H1 (cell line): ENCODE measurements at regions not wholly inside any gene's neighbourhood (a gene's known extent, or its start where the extent isn't known, plus 50 kb on each side); places are given as distances from the start of the nearest gene placed in this dataset.

Experiments
- CTCF ChIA-PET: fragments of 300-600 bp; sonication (Branson Sonifier 250); formaldehyde crosslinking; loops from one replicate; lab custom pipeline; 2021; ENCODE audit not compliant: partially characterized antibody; lab: Charles Lee
- POLR2A ChIA-PET: fragments of 300-600 bp; sonication (Branson Sonifier 250); formaldehyde crosslinking; loops from one replicate; lab custom pipeline; 2021; ENCODE audit warnings: inconsistent platforms; ENCODE audit not compliant: partially characterized antibody; lab: Charles Lee
- DNase-seq, 2 experiments: peaks; one replicate each; pipeline versions ENCODE4 v3.0.0 to v3.0.0-alpha.2; 2010 to 2022; ENCODE audit warnings: low spot score in 2 of 2, low read depth in 1 of 2, mixed read lengths in 1 of 2
- FAIRE-seq: peaks from 2 replicates; lab custom pipeline; 2011; peaks lifted over from hg19 to GRCh38; lab: Jason Lieb, UNC
- H2AFZ ChIP-seq: 2 replicates; pipeline ENCODE4 v1.8.1; 2012; ENCODE audit warnings: low read length, inconsistent platforms
- H2AK5ac ChIP-seq: 2 replicates; pipeline ENCODE4 v1.6.1; 2013; ENCODE audit warnings: low read depth, low read length
- H2BK120ac ChIP-seq: replicated peaks from 2 replicates; pipeline ENCODE3; 2013; ENCODE audit warnings: low read depth, low read length, inconsistent platforms
- H2BK12ac ChIP-seq: 2 replicates; pipeline ENCODE4 v1.6.1; 2013; ENCODE audit warnings: low read depth, low read length
- H2BK15ac ChIP-seq: 2 replicates; pipeline ENCODE4 v1.6.1; 2013; ENCODE audit warnings: low read length
- H2BK20ac ChIP-seq: 2 replicates; pipeline ENCODE4 v1.6.1; 2013; ENCODE audit warnings: low read length
- H2BK5ac ChIP-seq: 2 replicates; pipeline ENCODE4 v1.6.1; 2013; ENCODE audit warnings: low read depth, low read length
- H3K14ac ChIP-seq: 2 replicates; pipeline ENCODE4 v1.6.1; 2013; ENCODE audit warnings: inconsistent platforms; ENCODE audit not compliant: insufficient read length
- H3K18ac ChIP-seq: 2 replicates; pipeline ENCODE4 v1.6.1; 2013; ENCODE audit warnings: low read length; ENCODE audit errors: extremely low read depth
- H3K23ac ChIP-seq: 2 replicates; pipeline ENCODE4 v1.6.1; 2013; ENCODE audit warnings: inconsistent platforms; ENCODE audit not compliant: insufficient read length
- H3K23me2 ChIP-seq: 2 replicates; pipeline ENCODE4 v1.6.1; 2013; ENCODE audit warnings: low read depth, low read length
- H3K27ac ChIP-seq: 2 replicates; pipeline ENCODE4 v1.6.1; 2011; ENCODE audit warnings: low read depth, low read length, inconsistent platforms
- H3K27me3 ChIP-seq, 4 experiments: replicated peaks in 1 of 4; 1 replicate in 1 of 4; 2 replicates in 3 of 4; pipeline versions ENCODE4 v1.6.1 to v1.8.1; 2011 to 2013; ENCODE audit warnings: low read length in 3 of 4, mild to moderate bottlenecking in 3 of 4, inconsistent platforms in 2 of 4, mixed read lengths in 2 of 4, moderate library complexity in 1 of 4; ENCODE audit not compliant: control insufficient read depth in 3 of 4, insufficient read depth in 3 of 4; ENCODE audit errors: extremely low read depth in 1 of 4
- H3K36me3 ChIP-seq, 4 experiments: 2 replicates each; pipeline versions ENCODE4 v1.6.1 to v1.8.1; 2011 to 2013; ENCODE audit warnings: mild to moderate bottlenecking in 4 of 4, low read length in 3 of 4, moderate library complexity in 2 of 4, control low read depth in 1 of 4, inconsistent platforms in 1 of 4; ENCODE audit not compliant: insufficient read depth in 4 of 4, control insufficient read depth in 2 of 4
- H3K4ac ChIP-seq: replicated peaks from 2 replicates; pipeline ENCODE3; 2013; ENCODE audit warnings: low read length, low read depth, mixed read lengths, inconsistent platforms; ENCODE audit not compliant: insufficient read length
- H3K4me1 ChIP-seq, 4 experiments: replicated peaks in 1 of 4; 1 replicate in 1 of 4; 2 replicates in 3 of 4; pipeline versions ENCODE4 v1.6.1 to v1.8.1; 2011 to 2013; ENCODE audit warnings: low read length in 3 of 4, inconsistent platforms in 2 of 4, mixed read lengths in 1 of 4; ENCODE audit not compliant: insufficient read depth in 4 of 4, control insufficient read depth in 3 of 4
- H3K4me2 ChIP-seq, 2 experiments: 2 replicates each; pipeline versions ENCODE4 v1.6.1 to v1.8.1; 2011 to 2013; ENCODE audit warnings: low read depth in 2 of 2, low read length in 2 of 2, control low read depth in 1 of 2, inconsistent platforms in 1 of 2, mild to moderate bottlenecking in 1 of 2; ENCODE audit not compliant: insufficient read depth in 1 of 2
- H3K4me3 ChIP-seq, 4 experiments: fragments of 200-600, 300-600 bp in 1 of 4; sonication (generic), shearing (Covaris generic), sonication (Bioruptor Twin) in 1 of 4; 2 replicates each; pipeline versions ENCODE4 v1.5.1 to v1.8.1; 2011 to 2016; ENCODE audit warnings: low read length in 4 of 4, low read depth in 3 of 4, control low read depth in 2 of 4, inconsistent platforms in 2 of 4, mild to moderate bottlenecking in 2 of 4, mixed read lengths in 1 of 4, moderate library complexity in 1 of 4; ENCODE audit not compliant: insufficient read depth in 2 of 4; ENCODE audit errors: extremely low read depth in 1 of 4
- H3K56ac ChIP-seq: replicated peaks from 2 replicates; pipeline ENCODE3; 2013; ENCODE audit warnings: low read depth, mild to moderate bottlenecking, mixed read lengths, low read length, inconsistent platforms; ENCODE audit not compliant: insufficient read length
- H3K79me1 ChIP-seq: 2 replicates; pipeline ENCODE4 v1.6.1; 2013; ENCODE audit warnings: low read depth, low read length, control low read depth
- H3K79me2 ChIP-seq, 2 experiments: 2 replicates each; pipeline versions ENCODE4 v1.6.1 to v1.8.1; 2012 to 2013; ENCODE audit warnings: low read length in 2 of 2, mild to moderate bottlenecking in 2 of 2, inconsistent platforms in 1 of 2; ENCODE audit not compliant: insufficient read depth in 2 of 2, control insufficient read depth in 1 of 2
- H3K9ac ChIP-seq, 4 experiments: replicated peaks in 1 of 4; 1 replicate in 1 of 4; 2 replicates in 3 of 4; pipeline versions ENCODE4 v1.6.1 to v1.8.1; 2011 to 2013; ENCODE audit warnings: low read depth in 3 of 4, low read length in 3 of 4, control low read depth in 2 of 4, mild to moderate bottlenecking in 2 of 4, moderate library complexity in 2 of 4, inconsistent platforms in 1 of 4; ENCODE audit errors: extremely low read depth in 1 of 4
- H3K9me3 ChIP-seq, 2 experiments: 2 replicates each; pipeline versions ENCODE4 v1.6.1 to v1.8.1; 2012 to 2013; ENCODE audit warnings: mild to moderate bottlenecking in 2 of 2, moderate library complexity in 2 of 2, control low read depth in 1 of 2, inconsistent platforms in 1 of 2, low read depth in 1 of 2, low read length in 1 of 2, mixed read lengths in 1 of 2; ENCODE audit not compliant: insufficient read depth in 2 of 2
- H4K20me1 ChIP-seq, 2 experiments: replicated peaks in 1 of 2; 2 replicates each; pipeline versions ENCODE3 to v1.8.1; 2011 to 2013; ENCODE audit warnings: inconsistent platforms in 2 of 2, low read length in 2 of 2, mild to moderate bottlenecking in 1 of 2; ENCODE audit not compliant: insufficient read depth in 2 of 2, control insufficient read depth in 1 of 2
- H4K5ac ChIP-seq: 2 replicates; pipeline ENCODE4 v1.6.1; 2013; ENCODE audit warnings: low read length, low read depth, mixed read lengths, inconsistent platforms; ENCODE audit not compliant: insufficient read length
- H4K8ac ChIP-seq: 2 replicates; pipeline ENCODE4 v1.8.0; 2013; ENCODE audit warnings: mild to moderate bottlenecking, moderate library complexity, low read length, inconsistent platforms; ENCODE audit not compliant: insufficient read depth; ENCODE audit errors: extremely low read depth
- H4K91ac ChIP-seq: replicated peaks from 2 replicates; pipeline ENCODE3; 2013; ENCODE audit warnings: low read length, mixed read lengths, inconsistent platforms; ENCODE audit not compliant: insufficient read length
- ASH2L ChIP-seq: fragments of 200-600, 300-600 bp; sonication (generic); IDR thresholded peaks from one replicate; pipeline ENCODE4 v1.7.1; 2017; ENCODE audit warnings: low read length
- BRCA1 ChIP-seq: IDR thresholded peaks from 2 replicates; pipeline ENCODE4 v1.6.1; 2012; ENCODE audit warnings: low read depth, low read length, improper control_type of control experiment
- CBX5 ChIP-seq: fragments of 300-800, 300-1000 bp; sonication (generic); IDR thresholded peaks from 2 replicates; pipeline ENCODE4 v1.7.1; 2016; ENCODE audit warnings: antibody characterized with exemption, low read length, low read depth
- HDAC6 ChIP-seq: IDR thresholded peaks from one replicate; pipeline ENCODE4 v1.7.1; 2012; ENCODE audit warnings: low read depth, mild to moderate bottlenecking, inconsistent platforms, low read length, moderate library complexity
- JUND ChIP-seq: IDR thresholded peaks from 2 replicates; pipeline ENCODE4 v1.6.1; 2011; ENCODE audit warnings: mild to moderate bottlenecking, improper control_type of control experiment, low read length
- MAFK ChIP-seq: IDR thresholded peaks from 2 replicates; pipeline ENCODE4 v1.6.1; 2012; ENCODE audit warnings: low read depth, mild to moderate bottlenecking, improper control_type of control experiment, low read length
- POLR2A ChIP-seq, 2 experiments: IDR thresholded peaks; 1 replicate in 1 of 2; 2 replicates in 1 of 2; pipeline ENCODE4 v1.6.1; 2011; ENCODE audit warnings: low read depth in 2 of 2, low read length in 2 of 2, mild to moderate bottlenecking in 2 of 2; ENCODE audit errors: control extremely low read depth in 1 of 2
- SIN3A ChIP-seq, 2 experiments: IDR thresholded peaks in 1 of 2; conservative IDR thresholded peaks in 1 of 2; 2 replicates each; pipeline ENCODE4 v1.6.1; 2011 to 2012; ENCODE audit warnings: low read length in 2 of 2, improper control_type of control experiment in 1 of 2, low read depth in 1 of 2, mild to moderate bottlenecking in 1 of 2
- SP1 ChIP-seq: IDR thresholded peaks from 2 replicates; pipeline ENCODE4 v1.6.1; 2011; ENCODE audit warnings: low read depth, low read length
- TCF12 ChIP-seq: IDR thresholded peaks from 2 replicates; pipeline ENCODE4 v1.6.1; 2011; ENCODE audit warnings: low read depth, mild to moderate bottlenecking, low read length
- WGBS, 2 experiments: shearing (Covaris generic) in 1 of 2; methylation state at CpG; one replicate each; pipeline versions ENCODE4 v1.1.6 to v1.1.7; 2013 to 2015; ENCODE audit warnings: low lambda C conversion rate in 2 of 2, mixed read lengths in 2 of 2, inconsistent platforms in 1 of 2, low coverage in 1 of 2, missing lambda C conversion rate in 1 of 2; ENCODE audit not compliant: insufficient replicate concordance in 2 of 2, insufficient coverage in 1 of 2, insufficient read length in 1 of 2; ENCODE audit errors: extremely low coverage in 1 of 2, missing lambda C conversion rate in 1 of 2; 5-methylcytosine and 5-hydroxymethylcytosine counted together
- TF ChIP-seq, protein P1 (sequence below): IDR thresholded peaks from 2 replicates; pipeline ENCODE4 v1.6.1; 2012; ENCODE audit warnings: low read length, inconsistent platforms
- TF ChIP-seq, protein P2 (sequence below): IDR thresholded peaks from 2 replicates; pipeline ENCODE4 v1.6.1; 2012; ENCODE audit warnings: inconsistent platforms
- TF ChIP-seq, protein P3 (sequence below): IDR thresholded peaks from 2 replicates; pipeline ENCODE4 v1.6.1; 2012; ENCODE audit warnings: inconsistent platforms

DNA sequence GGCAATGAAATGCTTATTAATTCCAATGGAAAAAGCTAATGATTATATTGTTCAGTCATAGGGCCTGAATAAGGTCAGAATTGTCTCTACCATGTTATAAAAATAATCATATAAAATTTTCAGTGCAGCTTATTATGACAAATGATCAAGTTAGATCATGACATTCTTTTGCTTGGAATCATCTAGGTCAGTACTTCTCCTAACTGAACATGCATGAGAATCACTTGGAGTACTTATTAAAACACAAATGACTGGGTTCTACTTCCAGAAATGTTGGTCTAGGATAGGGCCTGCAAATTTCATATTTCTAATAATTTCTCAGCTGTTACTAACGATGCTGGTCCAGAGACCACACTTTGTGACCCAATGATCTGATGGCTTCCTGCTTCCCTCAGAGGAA lies 806.0 kb upstream of the ZNF608 start:
- no peak overlapping the region for H3K14ac ChIP-seq
- FAIRE-seq (no peak), DNase-seq (no peak)
- H2BK15ac ChIP-seq, result no peak overlapping the region
- no peak overlapping the region for H3K9ac ChIP-seq
- H2BK5ac ChIP-seq, result no peak overlapping the region
- H3K56ac ChIP-seq, result no peak overlapping the region
- no peak overlapping the region for H2BK12ac ChIP-seq
- H2AK5ac ChIP-seq, result no peak overlapping the region
- no peak overlapping the region for H2BK20ac ChIP-seq
- no peak overlapping the region for H3K4me3 ChIP-seq
- H2BK120ac ChIP-seq, result no peak overlapping the region
- H3K23me2 ChIP-seq, result no peaks in the 10 kb centered on the region
- no peak overlapping the region for H4K8ac ChIP-seq
- no peak overlapping the region for H3K27ac ChIP-seq
- H3K23ac ChIP-seq, result no peak overlapping the region
- no peak overlapping the region for H4K5ac ChIP-seq
- H4K91ac ChIP-seq, result no peak overlapping the region
- POLR2A ChIA-PET, result no interaction called here
- CTCF ChIA-PET, result interaction anchor here (0.9 kb wide), 1 partner anchor 39 kb away, joined by 3 read pairs; no protein-coding TSS in a partner anchor
- H3K4ac ChIP-seq, result no peak overlapping the region
- no peak overlapping the region for H2AFZ ChIP-seq
- H3K9me3 ChIP-seq, result no peaks in the 10 kb centered on the region
- H3K4me2 ChIP-seq, result no peak overlapping the region
- no peaks in the 10 kb centered on the region for H3K27me3 ChIP-seq
- 100% methylated on average over 1 of the region's 1 CpG; no CpG with 5 or more reads in 1 of the 2 experiments for WGBS, 2 experiments
- no peaks in the 10 kb centered on the region for H3K79me1 ChIP-seq
- no peaks in the 10 kb centered on the region for H3K36me3 ChIP-seq
- H4K20me1 ChIP-seq, result no peaks in the 10 kb centered on the region
- H3K18ac ChIP-seq, result no peak overlapping the region
- H3K79me2 ChIP-seq, result no peaks in the 10 kb centered on the region
- peaks cover 0 to 4% (median 1%) of the 10 kb centered on the region in 4 experiments; a peak in 2 of 7 replicates for H3K4me1 ChIP-seq
- TF ChIP-seq, protein P1, sequence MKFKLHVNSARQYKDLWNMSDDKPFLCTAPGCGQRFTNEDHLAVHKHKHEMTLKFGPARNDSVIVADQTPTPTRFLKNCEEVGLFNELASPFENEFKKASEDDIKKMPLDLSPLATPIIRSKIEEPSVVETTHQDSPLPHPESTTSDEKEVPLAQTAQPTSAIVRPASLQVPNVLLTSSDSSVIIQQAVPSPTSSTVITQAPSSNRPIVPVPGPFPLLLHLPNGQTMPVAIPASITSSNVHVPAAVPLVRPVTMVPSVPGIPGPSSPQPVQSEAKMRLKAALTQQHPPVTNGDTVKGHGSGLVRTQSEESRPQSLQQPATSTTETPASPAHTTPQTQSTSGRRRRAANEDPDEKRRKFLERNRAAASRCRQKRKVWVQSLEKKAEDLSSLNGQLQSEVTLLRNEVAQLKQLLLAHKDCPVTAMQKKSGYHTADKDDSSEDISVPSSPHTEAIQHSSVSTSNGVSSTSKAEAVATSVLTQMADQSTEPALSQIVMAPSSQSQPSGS, result no peak
- TF ChIP-seq ASH2L, result no peak
- no peak for TF ChIP-seq SP1
- no peak for TF ChIP-seq POLR2A (IDR thresholded peaks at IDR 0.05; ENCODE audit: control extremely low read depth in 1 of 2, low read depth in 2 of 2, low read length in 2 of 2)
- no peak for TF ChIP-seq BRCA1
- TF ChIP-seq, protein P2, sequence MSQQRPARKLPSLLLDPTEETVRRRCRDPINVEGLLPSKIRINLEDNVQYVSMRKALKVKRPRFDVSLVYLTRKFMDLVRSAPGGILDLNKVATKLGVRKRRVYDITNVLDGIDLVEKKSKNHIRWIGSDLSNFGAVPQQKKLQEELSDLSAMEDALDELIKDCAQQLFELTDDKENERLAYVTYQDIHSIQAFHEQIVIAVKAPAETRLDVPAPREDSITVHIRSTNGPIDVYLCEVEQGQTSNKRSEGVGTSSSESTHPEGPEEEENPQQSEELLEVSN, result no peak
- no peak for TF ChIP-seq MAFK
- no peak for TF ChIP-seq HDAC6
- TF ChIP-seq, protein P3, sequence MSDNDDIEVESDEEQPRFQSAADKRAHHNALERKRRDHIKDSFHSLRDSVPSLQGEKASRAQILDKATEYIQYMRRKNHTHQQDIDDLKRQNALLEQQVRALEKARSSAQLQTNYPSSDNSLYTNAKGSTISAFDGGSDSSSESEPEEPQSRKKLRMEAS, result no peak
- TF ChIP-seq CBX5, result no peak
- TF ChIP-seq JUND, result no peak
- TF ChIP-seq SIN3A (conservative IDR thresholded peaks at IDR 0.05 in 1 of 2, IDR thresholded peaks at IDR 0.05 in 1 of 2; ENCODE audit: low read depth in 1 of 2, low read length in 2 of 2), result no peak
- TF ChIP-seq TCF12, result no peak
